Superior temporal gyrus (tissue), 1 donor: ENCODE measurements at regions not wholly inside any gene's neighbourhood (a gene's known extent, or its start where the extent isn't known, plus 50 kb on each side); places are given as distances from the start of the nearest gene placed in this dataset.

ENCODE experiments used
- DNase-seq: peaks from one replicate; pipeline ENCODE4 v3.0.0-alpha.2; 2016; ENCODE audit errors: extremely low spot score

- no peak for DNase-seq
Observed at GRCh38 chr1:232477728-232478127, 152.2 kb downstream of the SIPA1L2 start.

GRCh38 chr1:232476538-232476950, 153.4 kb downstream of the SIPA1L2 start:
- no peak for DNase-seq

GRCh38 chr1:232474826-232475225, 155.1 kb downstream of the SIPA1L2 start:
- no peak for DNase-seq

GRCh38 chr1:232473900-232474299, 156.0 kb downstream of the SIPA1L2 start:
- no peak for DNase-seq

GRCh38 chr1:232473324-232473723, 156.6 kb downstream of the SIPA1L2 start:
- peak; percentile 47 for DNase-seq

- no peak for DNase-seq
Observed at GRCh38 chr1:232472485-232473041, 157.4 kb downstream of the SIPA1L2 start.

GRCh38 chr1:232471250-232471649, 158.7 kb downstream of the SIPA1L2 start:
- no peak for DNase-seq

GRCh38 chr1:232470711-232471110, 159.2 kb downstream of the SIPA1L2 start:
- DNase-seq: no peak

- no peak for DNase-seq
Observed at GRCh38 chr1:232468249-232468648, 161.7 kb downstream of the SIPA1L2 start.

GRCh38 chr1:232467073-232467760, 162.7 kb downstream of the SIPA1L2 start:
- DNase-seq: no peak

GRCh38 chr1:232464325-232464724, 165.6 kb downstream of the SIPA1L2 start:
- DNase-seq: no peak

- no peak for DNase-seq
Observed at GRCh38 chr1:232463225-232463624, 166.7 kb downstream of the SIPA1L2 start.

GRCh38 chr1:232462213-232462612, 167.7 kb downstream of the SIPA1L2 start:
- no peak for DNase-seq

GRCh38 chr1:232459826-232460225, 170.1 kb downstream of the SIPA1L2 start:
- DNase-seq: no peak

GRCh38 chr1:232459087-232459486, 170.8 kb downstream of the SIPA1L2 start:
- no peak for DNase-seq

- DNase-seq: no peak
Observed at GRCh38 chr1:232457595-232457994, 172.3 kb downstream of the SIPA1L2 start.

GRCh38 chr1:232456714-232457113, 173.2 kb downstream of the SIPA1L2 start:
- DNase-seq: no peak

GRCh38 chr1:232454227-232454886, 175.6 kb downstream of the SIPA1L2 start:
- no peak for DNase-seq

- DNase-seq: no peak
Observed at GRCh38 chr1:232452736-232453440, 177.0 kb downstream of the SIPA1L2 start.

GRCh38 chr1:232452117-232452516, 177.8 kb downstream of the SIPA1L2 start:
- DNase-seq: no peak

- DNase-seq: no peak
Observed at GRCh38 chr1:232451506-232451905, 178.4 kb downstream of the SIPA1L2 start.

- no peak for DNase-seq
Observed at GRCh38 chr1:232450615-232451014, 179.3 kb downstream of the SIPA1L2 start.

GRCh38 chr1:232447125-232447524, 182.8 kb downstream of the SIPA1L2 start:
- DNase-seq: no peak
